Ureter (tissue), 1 donor: ENCODE measurements at regions not wholly inside any gene's neighbourhood (a gene's known extent, or its start where the extent isn't known, plus 50 kb on each side); places are given as distances from the start of the nearest gene placed in this dataset.

Source experiments
- DNase-seq: peaks from one replicate; pipeline ENCODE4 v3.0.0-alpha.2; 2020; ENCODE audit warnings: low spot score
- donor health status: DM: yes; HTN: yes; CAD: no.

GRCh38 chr2:8581601-8582041, 100.2 kb upstream of the ID2 start:
- peak; percentile 36 for DNase-seq

DNA sequence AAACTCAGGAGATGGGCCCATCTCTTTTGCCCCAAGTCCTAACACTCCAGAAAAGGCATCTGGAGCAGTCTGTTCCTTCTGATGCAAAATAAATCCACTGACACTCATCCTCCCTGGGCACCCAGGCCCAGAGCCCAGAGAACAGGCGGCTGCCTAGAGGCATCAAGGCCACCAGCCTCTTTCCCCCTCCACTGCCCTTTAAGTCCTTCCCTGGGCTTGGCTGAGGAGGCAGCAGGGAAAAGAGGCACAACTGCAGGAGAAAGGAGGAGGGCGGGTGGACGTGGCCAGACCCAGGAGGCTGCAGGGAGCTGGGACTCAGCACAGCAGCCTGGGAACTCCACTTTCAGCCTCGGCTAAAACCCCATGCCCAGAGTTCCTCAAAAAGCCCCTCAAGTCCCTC, 99.7 kb upstream of the ID2 start:
- DNase-seq, result peak; percentile 39

GRCh38 chr2:8582651-8583399, 99.0 kb upstream of the ID2 start:
- peak; percentile 40 for DNase-seq

GRCh38 chr2:8583400-8584173, 98.3 kb upstream of the ID2 start:
- peak; percentile 99 for DNase-seq

GRCh38 chr2:8584174-8585066, 97.4 kb upstream of the ID2 start:
- DNase-seq, result no peak

GRCh38 chr2:8586457-8587051, 95.3 kb upstream of the ID2 start:
- DNase-seq, result no peak

GRCh38 chr2:8587251-8587791, 94.5 kb upstream of the ID2 start:
- DNase-seq, result no peak

GRCh38 chr2:8587920-8588830, 93.7 kb upstream of the ID2 start:
- no peak for DNase-seq

GRCh38 chr2:8588831-8589191, 93.0 kb upstream of the ID2 start:
- DNase-seq, result no peak

DNA sequence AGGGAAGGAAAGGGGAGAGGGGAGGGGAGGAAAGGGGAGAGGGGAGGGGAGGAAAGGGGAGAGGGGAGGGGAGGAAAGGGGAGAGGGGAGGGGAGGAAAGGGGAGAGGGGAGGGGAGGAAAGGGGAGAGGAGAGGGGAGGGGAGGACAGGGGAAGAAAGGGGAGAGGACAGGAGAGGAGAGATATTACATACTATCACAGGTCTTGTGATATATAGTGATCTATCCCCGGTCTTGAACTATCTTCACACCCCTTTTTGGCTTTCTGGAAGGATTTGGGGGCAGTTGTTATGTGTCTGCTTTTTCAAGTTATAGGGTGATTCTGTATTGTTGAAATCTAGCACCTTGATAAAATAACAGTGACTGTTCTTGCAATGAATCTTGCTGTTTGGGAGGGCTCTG, 92.1 kb upstream of the ID2 start:
- DNase-seq, result no peak

- no peak for DNase-seq
Observed at GRCh38 chr2:8590938-8591337, 90.9 kb upstream of the ID2 start.

GRCh38 chr2:8592736-8593135, 89.1 kb upstream of the ID2 start:
- no peak for DNase-seq

- no peak for DNase-seq
Observed at GRCh38 chr2:8593243-8593642, 88.6 kb upstream of the ID2 start.

DNA sequence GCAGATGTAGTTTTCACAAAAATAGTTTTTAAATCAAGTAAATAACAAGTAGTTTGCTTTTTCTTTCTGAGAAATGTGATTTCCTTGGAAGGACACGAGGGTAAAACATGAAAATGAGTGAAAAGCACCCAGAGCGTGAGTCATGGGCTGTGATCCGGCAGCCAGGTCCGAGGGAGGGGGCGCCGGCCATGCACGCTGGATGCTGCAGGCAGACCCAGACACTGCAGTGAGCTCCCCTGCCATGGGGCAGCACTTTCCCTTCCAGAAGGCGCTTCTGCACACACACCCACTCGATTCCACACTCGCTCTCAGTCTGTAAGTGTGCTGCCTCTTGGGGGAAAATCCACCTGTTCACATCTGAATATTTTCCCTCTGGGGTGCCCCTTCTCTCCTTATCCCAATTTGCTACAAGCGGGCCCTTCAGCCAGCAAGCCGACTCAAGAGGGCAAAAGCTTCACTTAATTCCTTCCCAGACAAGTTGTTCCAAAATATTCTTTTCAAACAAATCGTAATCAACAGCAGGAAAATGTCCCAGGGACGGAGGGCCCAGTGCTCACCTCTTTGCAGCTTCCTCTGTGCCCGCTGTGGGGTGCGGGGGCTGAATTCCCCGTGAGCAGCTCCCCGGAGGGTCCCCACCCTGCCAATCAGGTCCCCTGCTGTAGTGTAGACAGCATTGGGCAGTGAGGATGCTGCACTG, 87.0 kb upstream of the ID2 start:
- no peak for DNase-seq

DNA sequence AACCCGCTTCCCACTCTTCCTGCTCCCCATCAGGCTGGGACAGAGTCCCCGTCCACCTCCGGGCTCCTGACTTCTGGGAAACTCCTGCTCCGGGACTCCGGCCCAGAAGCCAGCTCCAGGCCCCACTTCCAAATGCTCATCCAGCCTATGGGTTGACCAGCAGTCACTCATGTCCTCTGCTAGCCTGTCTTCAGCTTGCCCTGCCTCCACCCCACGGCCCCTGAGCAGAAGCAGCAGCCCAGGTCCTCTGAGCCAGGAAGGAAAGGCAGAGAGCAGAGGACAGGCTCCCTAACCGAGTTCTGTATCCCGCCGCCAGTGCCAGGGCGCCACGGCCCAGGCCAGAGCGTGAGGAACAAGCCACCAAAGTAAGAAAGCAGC, 86.4 kb upstream of the ID2 start:
- no peak for DNase-seq

DNA sequence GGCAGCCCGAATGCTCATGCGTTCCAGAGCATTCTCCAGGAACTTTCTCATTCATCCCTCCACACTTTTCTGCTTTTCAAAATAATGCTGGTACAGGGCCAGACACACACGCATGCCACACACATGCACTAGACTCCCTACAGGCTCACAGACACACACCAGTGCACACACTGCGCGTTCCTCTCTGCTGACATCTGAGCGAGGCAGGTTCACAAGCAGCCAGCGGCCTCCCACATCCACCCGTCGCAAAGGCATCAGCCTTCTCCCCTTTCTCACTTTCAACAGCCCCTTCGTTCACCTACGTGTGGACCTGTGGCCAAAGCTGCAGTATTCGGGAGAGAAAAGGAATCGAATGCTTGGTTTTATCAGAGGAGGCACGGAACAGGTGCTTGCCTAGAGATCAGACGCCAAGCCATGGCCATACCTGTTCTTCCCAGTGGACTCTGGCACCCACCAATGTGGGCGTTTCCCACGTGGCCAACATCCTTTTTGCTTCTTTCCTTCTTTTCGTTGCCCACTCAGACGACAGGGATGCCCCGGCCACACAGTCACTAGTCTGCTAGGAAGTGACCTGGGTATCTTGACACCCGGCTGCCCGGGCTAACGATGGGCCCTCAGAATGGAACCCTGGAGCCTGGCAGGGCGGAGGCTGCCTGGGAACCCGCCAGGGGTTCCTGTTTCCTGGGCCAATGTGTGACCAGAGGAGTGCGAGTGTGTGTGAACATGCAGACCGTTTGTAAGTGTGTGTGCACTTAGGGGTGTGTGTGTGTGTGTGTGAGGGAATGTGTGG, 85.8 kb upstream of the ID2 start:
- DNase-seq, result no peak

- DNase-seq, result no peak
Observed at GRCh38 chr2:8597094-8597493, 84.8 kb upstream of the ID2 start.

- no peak for DNase-seq
Observed at GRCh38 chr2:8597559-8598225, 84.2 kb upstream of the ID2 start.
